H9 (cell line): ENCODE measurements at regions not wholly inside any gene's neighbourhood (a gene's known extent, or its start where the extent isn't known, plus 50 kb on each side); places are given as distances from the start of the nearest gene placed in this dataset.

Experiments used
- DNase-seq: peaks from one replicate; pipeline ENCODE4 v3.0.0-alpha.2; 2017
- H2AFZ ChIP-seq: one replicate; pipeline ENCODE4 v1.6.1; 2013; ENCODE audit warnings: mild to moderate bottlenecking, low read length, control low read depth, moderate library complexity
- H2AK5ac ChIP-seq: 2 replicates; pipeline ENCODE4 v1.6.1; 2013; ENCODE audit warnings: low read length, control low read depth, mixed read lengths; ENCODE audit not compliant: insufficient read length
- H2BK120ac ChIP-seq: one replicate; pipeline ENCODE4 v1.6.1; 2013; ENCODE audit warnings: low read depth, mild to moderate bottlenecking, low read length, control low read depth, inconsistent platforms; ENCODE audit not compliant: poor library complexity, severe bottlenecking
- H2BK12ac ChIP-seq: 2 replicates; pipeline ENCODE4 v1.6.1; 2013; ENCODE audit warnings: low read length, control low read depth, mixed read lengths, low read depth; ENCODE audit not compliant: insufficient read length
- H2BK15ac ChIP-seq: 2 replicates; pipeline ENCODE4 v1.6.1; 2013; ENCODE audit warnings: low read depth, low read length, control low read depth
- H2BK20ac ChIP-seq: one replicate; pipeline ENCODE4 v1.6.1; 2013; ENCODE audit warnings: low read depth, mild to moderate bottlenecking, low read length, control low read depth, inconsistent platforms; ENCODE audit not compliant: poor library complexity, severe bottlenecking
- H2BK5ac ChIP-seq: 2 replicates; pipeline ENCODE4 v1.6.1; 2013; ENCODE audit warnings: low read length, control low read depth, mixed read lengths; ENCODE audit not compliant: insufficient read length
- H3K14ac ChIP-seq: 2 replicates; pipeline ENCODE4 v1.6.1; 2013; ENCODE audit warnings: low read length, control low read depth; ENCODE audit not compliant: insufficient read depth
- H3K18ac ChIP-seq: 2 replicates; pipeline ENCODE4 v1.6.1; 2013; ENCODE audit warnings: low read depth, mild to moderate bottlenecking, mixed read lengths, low read length, control low read depth; ENCODE audit not compliant: insufficient read length
- H3K23ac ChIP-seq: 2 replicates; pipeline ENCODE4 v1.6.1; 2013; ENCODE audit warnings: low read length, control low read depth, mixed read lengths, low read depth; ENCODE audit not compliant: insufficient read length
- H3K23me2 ChIP-seq: 2 replicates; pipeline ENCODE4 v1.6.1; 2013; ENCODE audit warnings: low read depth, mild to moderate bottlenecking, mixed read lengths, low read length, control low read depth; ENCODE audit not compliant: insufficient read length, poor library complexity, severe bottlenecking
- H3K27ac ChIP-seq: 2 replicates; pipeline ENCODE4 v1.5.1; 2013; ENCODE audit warnings: low read length, control low read depth, mixed read lengths, low read depth; ENCODE audit not compliant: insufficient read length
- H3K27me3 ChIP-seq: 2 replicates; pipeline ENCODE4 v1.6.1; 2013; ENCODE audit warnings: low read length, control low read depth, inconsistent platforms; ENCODE audit not compliant: insufficient read depth
- H3K4ac ChIP-seq: 2 replicates; pipeline ENCODE4 v1.6.1; 2013; ENCODE audit warnings: low read depth, mild to moderate bottlenecking, control low read depth, inconsistent platforms, low read length, moderate library complexity
- H3K4me1 ChIP-seq: 2 replicates; pipeline ENCODE4 v1.6.1; 2013; ENCODE audit warnings: low read length, control low read depth, inconsistent platforms; ENCODE audit not compliant: insufficient read depth
- H3K4me2 ChIP-seq: 2 replicates; pipeline ENCODE4 v1.6.1; 2013; ENCODE audit warnings: low read length, control low read depth, mixed read lengths; ENCODE audit not compliant: insufficient read length, insufficient read depth
- H3K56ac ChIP-seq: 2 replicates; pipeline ENCODE4 v1.6.1; 2013; ENCODE audit warnings: low read depth, mild to moderate bottlenecking, mixed read lengths, low read length, control low read depth; ENCODE audit not compliant: insufficient read length
- H3K79me1 ChIP-seq: 2 replicates; pipeline ENCODE4 v1.6.1; 2013; ENCODE audit warnings: low read depth, mild to moderate bottlenecking, moderate library complexity, low read length, control low read depth, inconsistent platforms; ENCODE audit not compliant: insufficient read depth, poor library complexity, severe bottlenecking
- H3K79me2 ChIP-seq: 2 replicates; pipeline ENCODE4 v1.6.1; 2013; ENCODE audit warnings: low read length, control low read depth, inconsistent platforms; ENCODE audit not compliant: insufficient read depth
- H3K9ac ChIP-seq: 2 replicates; pipeline ENCODE4 v1.6.1; 2013; ENCODE audit warnings: low read length, control low read depth, mixed read lengths; ENCODE audit not compliant: insufficient read length; ENCODE audit errors: extremely low read depth
- H3K9me3 ChIP-seq: one replicate; pipeline ENCODE4 v1.6.1; 2013; ENCODE audit warnings: low read depth, low read length, inconsistent platforms; ENCODE audit not compliant: control insufficient read depth
- H3T11ph ChIP-seq: one replicate; pipeline ENCODE4 v1.6.1; 2013; ENCODE audit warnings: mild to moderate bottlenecking, low read length, control low read depth, inconsistent platforms
- H4K20me1 ChIP-seq: one replicate; pipeline ENCODE4 v1.6.1; 2013; ENCODE audit not compliant: control insufficient read depth, insufficient read length, insufficient read depth
- H4K5ac ChIP-seq: 2 replicates; pipeline ENCODE4 v1.6.1; 2013; ENCODE audit warnings: low read depth, mild to moderate bottlenecking, mixed read lengths, low read length, control low read depth; ENCODE audit not compliant: insufficient read length
- H4K8ac ChIP-seq: replicated peaks from 2 replicates; pipeline ENCODE4 v1.6.1; 2013; ENCODE audit warnings: low read length, control low read depth, mixed read lengths, low read depth; ENCODE audit not compliant: insufficient read length
- H4K91ac ChIP-seq: 2 replicates; pipeline ENCODE4 v1.6.1; 2013; ENCODE audit warnings: low read depth, mild to moderate bottlenecking, moderate library complexity, mixed read lengths, low read length, control low read depth; ENCODE audit not compliant: insufficient read length
- H3K27ac Mint-ChIP-seq, 3 experiments: 2 replicates in 2 of 3; 3 replicates in 1 of 3; pipeline ENCODE4 v1.8.0; 2020 to 2021; ENCODE audit warnings: mixed read lengths in 3 of 3, mild to moderate bottlenecking in 1 of 3, moderate library complexity in 1 of 3
- H3K27me3 Mint-ChIP-seq: 2 replicates; pipeline ENCODE4 v1.8.0; 2021; ENCODE audit warnings: low read depth, mild to moderate bottlenecking, moderate library complexity, mixed read lengths
- H3K36me3 Mint-ChIP-seq, 3 experiments: 2 replicates in 2 of 3; 3 replicates in 1 of 3; pipeline ENCODE4 v1.8.0; 2020 to 2021; ENCODE audit warnings: low read depth in 3 of 3, mixed read lengths in 3 of 3; ENCODE audit not compliant: insufficient read depth in 1 of 3
- H3K4me1 Mint-ChIP-seq, 2 experiments: 2 replicates each; pipeline ENCODE4 v1.8.0; 2020; ENCODE audit warnings: mixed read lengths in 2 of 2
- H3K4me3 Mint-ChIP-seq, 2 experiments: 2 replicates in 1 of 2; 3 replicates in 1 of 2; pipeline ENCODE4 v1.8.0; 2020 to 2021; ENCODE audit warnings: mild to moderate bottlenecking in 2 of 2, mixed read lengths in 2 of 2, moderate library complexity in 1 of 2
- H3K9me3 Mint-ChIP-seq, 2 experiments: 2 replicates in 1 of 2; 3 replicates in 1 of 2; pipeline ENCODE4 v1.8.0; 2020; ENCODE audit warnings: mild to moderate bottlenecking in 2 of 2, mixed read lengths in 2 of 2, moderate library complexity in 1 of 2
- WGBS: extraction: QIAGEN DNeasy Blood & Tissue Kit; methylation state at CpG from one replicate; pipeline ENCODE4 v1.1.7; 2013; ENCODE audit warnings: missing lambda C conversion rate, low lambda C conversion rate, mixed read lengths; ENCODE audit not compliant: insufficient read length; ENCODE audit errors: extremely low coverage; 5-methylcytosine and 5-hydroxymethylcytosine counted together
- TF ChIP-seq, protein P1 (sequence below): fragments of 200-600 bp; sonication (generic); conservative IDR thresholded peaks from 3 replicates; pipeline ENCODE4 v1.8.0; 2021; ENCODE audit warnings: antibody characterized with exemption, mild to moderate bottlenecking

DNA sequence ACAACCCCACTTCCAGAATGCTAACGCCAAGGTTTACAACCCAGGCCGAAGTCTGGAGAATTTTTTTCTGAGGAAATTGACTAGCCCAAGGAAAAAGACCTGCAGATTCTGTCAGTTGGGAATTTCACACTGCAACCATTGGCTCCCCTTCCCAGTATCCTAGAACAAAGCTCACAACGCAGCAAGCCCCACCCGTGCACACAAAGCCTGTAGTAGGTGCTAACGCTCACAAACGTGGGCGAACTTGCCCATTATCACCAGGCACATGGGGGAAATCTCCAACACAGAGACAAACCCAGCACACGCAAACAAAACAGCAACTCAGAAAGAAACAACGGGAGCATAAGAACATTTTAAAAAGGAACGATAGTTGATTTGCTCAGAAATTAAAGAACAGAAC, 265.1 kb downstream of the EIPR1 start:
- Histone ChIP-seq H4K20me1 (no peaks in the 10 kb centered on the region), H3K4ac (no peak overlapping the region), H3K4me2 (no peak overlapping the region), H2BK5ac (no peak overlapping the region), H2AK5ac (no peak overlapping the region), H3K4me1 (no peaks in the 10 kb centered on the region), H2BK120ac (no peak overlapping the region), H3K9me3 (no peaks in the 10 kb centered on the region), H3K27me3 (no peaks in the 10 kb centered on the region), H3K27ac (no peak overlapping the region), H4K91ac (no peak overlapping the region), H3K56ac (no peak overlapping the region), H4K8ac (no peak overlapping the region), H3T11ph (no peak overlapping the region), H4K5ac (no peak overlapping the region), H3K14ac (no peak overlapping the region; the same call in 1 of the 2 replicates), H2BK20ac (no peak overlapping the region), H3K79me2 (no peaks in the 10 kb centered on the region), H3K9ac (no peak overlapping the region), H3K79me1 (no peaks in the 10 kb centered on the region), H2BK12ac (no peak overlapping the region), H3K23me2 (no peaks in the 10 kb centered on the region), H3K23ac (no peak overlapping the region), H3K18ac (no peak overlapping the region), H2BK15ac (no peak overlapping the region), H2AFZ (no peak overlapping the region)
- H3K36me3 Mint-ChIP-seq, result no peaks in the 10 kb centered on the region
- TF ChIP-seq, protein P1, sequence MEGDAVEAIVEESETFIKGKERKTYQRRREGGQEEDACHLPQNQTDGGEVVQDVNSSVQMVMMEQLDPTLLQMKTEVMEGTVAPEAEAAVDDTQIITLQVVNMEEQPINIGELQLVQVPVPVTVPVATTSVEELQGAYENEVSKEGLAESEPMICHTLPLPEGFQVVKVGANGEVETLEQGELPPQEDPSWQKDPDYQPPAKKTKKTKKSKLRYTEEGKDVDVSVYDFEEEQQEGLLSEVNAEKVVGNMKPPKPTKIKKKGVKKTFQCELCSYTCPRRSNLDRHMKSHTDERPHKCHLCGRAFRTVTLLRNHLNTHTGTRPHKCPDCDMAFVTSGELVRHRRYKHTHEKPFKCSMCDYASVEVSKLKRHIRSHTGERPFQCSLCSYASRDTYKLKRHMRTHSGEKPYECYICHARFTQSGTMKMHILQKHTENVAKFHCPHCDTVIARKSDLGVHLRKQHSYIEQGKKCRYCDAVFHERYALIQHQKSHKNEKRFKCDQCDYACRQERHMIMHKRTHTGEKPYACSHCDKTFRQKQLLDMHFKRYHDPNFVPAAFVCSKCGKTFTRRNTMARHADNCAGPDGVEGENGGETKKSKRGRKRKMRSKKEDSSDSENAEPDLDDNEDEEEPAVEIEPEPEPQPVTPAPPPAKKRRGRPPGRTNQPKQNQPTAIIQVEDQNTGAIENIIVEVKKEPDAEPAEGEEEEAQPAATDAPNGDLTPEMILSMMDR, result no peak
- H3K4me3 Mint-ChIP-seq, result no peak overlapping the region
- peaks cover 2% of the 10 kb centered on the region for H3K27me3 Mint-ChIP-seq
- no peak overlapping the region for H3K27ac Mint-ChIP-seq
- no peak for DNase-seq
- no CpG with 5 or more reads among the region's 10 CpGs for WGBS
- peaks cover 7 to 9% of the 10 kb centered on the region in 2 experiments; a peak in 4 of 5 replicates for H3K9me3 Mint-ChIP-seq
- peaks cover 13% of the 10 kb centered on the region in 2 experiments for H3K4me1 Mint-ChIP-seq
